ENCODE measurements at regions not wholly inside any gene's neighbourhood (a gene's known extent, or its start where the extent isn't known, plus 50 kb on each side); places are given as distances from the start of the nearest gene placed in this dataset.

GRCh38 chr2:118705032-118705431, 142.4 kb downstream of the EN1 start:
- Histone ChIP-seq H3K9me3 (ENCODE audit: control insufficient read depth, insufficient read depth, low read length) (no peaks in the 10 kb centered on the region; the same call in 1 of the 2 replicates), H3K4me1 (ENCODE audit: control insufficient read depth, insufficient read depth, low read length) (no peaks in the 10 kb centered on the region), H3K27ac (ENCODE audit: low read length) (no peak overlapping the region), H3K27me3 (ENCODE audit: control insufficient read depth, insufficient read depth, low read length) (no peaks in the 10 kb centered on the region), H3K4me3 (ENCODE audit: low read length) (no peak overlapping the region), H3K36me3 (ENCODE audit: control insufficient read depth, insufficient read depth, low read length) (no peaks in the 10 kb centered on the region)
- no CpG with 5 or more reads among the region's 1 CpG for WGBS (ENCODE audit: insufficient coverage, insufficient read length)
- DNase-seq (ENCODE audit: low read depth, low spot score): no peak

- Histone ChIP-seq H3K27me3 (ENCODE audit: control insufficient read depth, insufficient read depth, low read length) (no peaks in the 10 kb centered on the region), H3K27ac (ENCODE audit: low read length) (no peak overlapping the region), H3K36me3 (ENCODE audit: control insufficient read depth, insufficient read depth, low read length) (no peaks in the 10 kb centered on the region), H3K4me1 (ENCODE audit: control insufficient read depth, insufficient read depth, low read length) (no peaks in the 10 kb centered on the region), H3K4me3 (ENCODE audit: low read length) (no peak overlapping the region), H3K9me3 (ENCODE audit: control insufficient read depth, insufficient read depth, low read length) (no peaks in the 10 kb centered on the region; the same call in 1 of the 2 replicates)
- DNase-seq (ENCODE audit: low read depth, low spot score): no peak
- no CpG with 5 or more reads among the region's 13 CpGs for WGBS (ENCODE audit: insufficient coverage, insufficient read length)
These were observed 147.8 kb downstream of the EN1 start for GRCh38 chr2:118699447-118700175.

GRCh38 chr2:118698564-118698963, 148.9 kb downstream of the EN1 start:
- Histone ChIP-seq H3K27ac (ENCODE audit: low read length) (no peak overlapping the region), H3K36me3 (ENCODE audit: control insufficient read depth, insufficient read depth, low read length) (no peaks in the 10 kb centered on the region), H3K4me1 (ENCODE audit: control insufficient read depth, insufficient read depth, low read length) (no peaks in the 10 kb centered on the region), H3K9me3 (ENCODE audit: control insufficient read depth, insufficient read depth, low read length) (no peaks in the 10 kb centered on the region; the same call in 1 of the 2 replicates), H3K27me3 (ENCODE audit: control insufficient read depth, insufficient read depth, low read length) (no peaks in the 10 kb centered on the region), H3K4me3 (ENCODE audit: low read length) (no peak overlapping the region)
- no CpG with 5 or more reads among the region's 6 CpGs for WGBS (ENCODE audit: insufficient coverage, insufficient read length)
- no peak for DNase-seq (ENCODE audit: low read depth, low spot score)

- H3K27ac ChIP-seq (ENCODE audit: low read length): no peak overlapping the region
- H3K4me1 ChIP-seq (ENCODE audit: control insufficient read depth, insufficient read depth, low read length): no peaks in the 10 kb centered on the region
- DNase-seq (ENCODE audit: low read depth, low spot score): no peak
- no peak overlapping the region for H3K4me3 ChIP-seq (ENCODE audit: low read length)
- no peaks in the 10 kb centered on the region; the same call in 1 of the 2 replicates for H3K9me3 ChIP-seq (ENCODE audit: control insufficient read depth, insufficient read depth, low read length)
- no peaks in the 10 kb centered on the region for H3K27me3 ChIP-seq (ENCODE audit: control insufficient read depth, insufficient read depth, low read length)
- H3K36me3 ChIP-seq (ENCODE audit: control insufficient read depth, insufficient read depth, low read length): no peaks in the 10 kb centered on the region
These were observed 149.7 kb downstream of the EN1 start for GRCh38 chr2:118697781-118698180.

GRCh38 chr2:118696786-118697465, 150.5 kb downstream of the EN1 start:
- Histone ChIP-seq H3K9me3 (ENCODE audit: control insufficient read depth, insufficient read depth, low read length) (no peaks in the 10 kb centered on the region; the same call in 1 of the 2 replicates), H3K27ac (ENCODE audit: low read length) (no peak overlapping the region), H3K27me3 (ENCODE audit: control insufficient read depth, insufficient read depth, low read length) (no peaks in the 10 kb centered on the region), H3K4me1 (ENCODE audit: control insufficient read depth, insufficient read depth, low read length) (no peaks in the 10 kb centered on the region), H3K4me3 (ENCODE audit: low read length) (no peak overlapping the region), H3K36me3 (ENCODE audit: control insufficient read depth, insufficient read depth, low read length) (no peaks in the 10 kb centered on the region)
- no CpG with 5 or more reads among the region's 6 CpGs for WGBS (ENCODE audit: insufficient coverage, insufficient read length)
- DNase-seq (ENCODE audit: low read depth, low spot score): no peak

GRCh38 chr2:118693287-118693822, 154.1 kb downstream of the EN1 start:
- Histone ChIP-seq H3K27ac (ENCODE audit: low read length) (no peak overlapping the region), H3K27me3 (ENCODE audit: control insufficient read depth, insufficient read depth, low read length) (no peaks in the 10 kb centered on the region), H3K4me3 (ENCODE audit: low read length) (no peak overlapping the region), H3K4me1 (ENCODE audit: control insufficient read depth, insufficient read depth, low read length) (no peaks in the 10 kb centered on the region), H3K9me3 (ENCODE audit: control insufficient read depth, insufficient read depth, low read length) (no peaks in the 10 kb centered on the region), H3K36me3 (ENCODE audit: control insufficient read depth, insufficient read depth, low read length) (no peaks in the 10 kb centered on the region)
- WGBS (ENCODE audit: insufficient coverage, insufficient read length): no CpG with 5 or more reads among the region's 6 CpGs
- no peak for DNase-seq (ENCODE audit: low read depth, low spot score)

GRCh38 chr2:118689874-118690273, 157.6 kb downstream of the EN1 start:
- no peak overlapping the region for H3K4me3 ChIP-seq (ENCODE audit: low read length)
- WGBS (ENCODE audit: insufficient coverage, insufficient read length): no CpG with 5 or more reads among the region's 4 CpGs
- no peak for DNase-seq (ENCODE audit: low read depth, low spot score)

GRCh38 chr2:118689456-118689855, 158.0 kb downstream of the EN1 start:
- no peaks in the 10 kb centered on the region for H3K36me3 ChIP-seq (ENCODE audit: control insufficient read depth, insufficient read depth, low read length)
- H3K27ac ChIP-seq (ENCODE audit: low read length): no peak overlapping the region
- no peaks in the 10 kb centered on the region for H3K9me3 ChIP-seq (ENCODE audit: control insufficient read depth, insufficient read depth, low read length)
- H3K27me3 ChIP-seq (ENCODE audit: control insufficient read depth, insufficient read depth, low read length): no peaks in the 10 kb centered on the region
- H3K4me3 ChIP-seq (ENCODE audit: low read length): no peak overlapping the region
- no peaks in the 10 kb centered on the region for H3K4me1 ChIP-seq (ENCODE audit: control insufficient read depth, insufficient read depth, low read length)
- no CpG with 5 or more reads among the region's 4 CpGs for WGBS (ENCODE audit: insufficient coverage, insufficient read length)
- DNase-seq (ENCODE audit: low read depth, low spot score): no peak

More at GRCh38 chr2:118689874-118690273, 157.6 kb downstream of the EN1 start:
- Histone ChIP-seq H3K27me3 (ENCODE audit: control insufficient read depth, insufficient read depth, low read length) (no peaks in the 10 kb centered on the region), H3K27ac (ENCODE audit: low read length) (no peak overlapping the region), H3K36me3 (ENCODE audit: control insufficient read depth, insufficient read depth, low read length) (no peaks in the 10 kb centered on the region), H3K9me3 (ENCODE audit: control insufficient read depth, insufficient read depth, low read length) (no peaks in the 10 kb centered on the region), H3K4me1 (ENCODE audit: control insufficient read depth, insufficient read depth, low read length) (no peaks in the 10 kb centered on the region)

- DNase-seq (ENCODE audit: low read depth, low spot score): no peak
- H3K27me3 ChIP-seq (ENCODE audit: control insufficient read depth, insufficient read depth, low read length): no peaks in the 10 kb centered on the region
- no peaks in the 10 kb centered on the region for H3K4me1 ChIP-seq (ENCODE audit: control insufficient read depth, insufficient read depth, low read length)
- H3K36me3 ChIP-seq (ENCODE audit: control insufficient read depth, insufficient read depth, low read length): no peaks in the 10 kb centered on the region
- no peaks in the 10 kb centered on the region for H3K9me3 ChIP-seq (ENCODE audit: control insufficient read depth, insufficient read depth, low read length)
- H3K4me3 ChIP-seq (ENCODE audit: low read length): no peak overlapping the region
- no CpG with 5 or more reads among the region's 6 CpGs for WGBS (ENCODE audit: insufficient coverage, insufficient read length)
- H3K27ac ChIP-seq (ENCODE audit: low read length): no peak overlapping the region
These were observed 158.4 kb downstream of the EN1 start for GRCh38 chr2:118689033-118689432.

- DNase-seq (ENCODE audit: low read depth, low spot score): no peak
- Histone ChIP-seq H3K4me3 (ENCODE audit: low read length) (no peak overlapping the region), H3K4me1 (ENCODE audit: control insufficient read depth, insufficient read depth, low read length) (no peaks in the 10 kb centered on the region), H3K27ac (ENCODE audit: low read length) (no peak overlapping the region), H3K36me3 (ENCODE audit: control insufficient read depth, insufficient read depth, low read length) (no peaks in the 10 kb centered on the region), H3K27me3 (ENCODE audit: control insufficient read depth, insufficient read depth, low read length) (no peaks in the 10 kb centered on the region), H3K9me3 (ENCODE audit: control insufficient read depth, insufficient read depth, low read length) (no peaks in the 10 kb centered on the region)
- WGBS (ENCODE audit: insufficient coverage, insufficient read length): no CpG with 5 or more reads among the region's 2 CpGs
These were observed 159.8 kb downstream of the EN1 start for GRCh38 chr2:118687698-118688097.
